Fibroblast of the aortic adventitia (primary cell): ENCODE measurements at regions not wholly inside any gene's neighbourhood (a gene's known extent, or its start where the extent isn't known, plus 50 kb on each side); places are given as distances from the start of the nearest gene placed in this dataset.
"Not testable (repeated sequence)": the region's sequence is repeated elsewhere in the genome, so short reads cannot be mapped to it uniquely, and the experiment has no call there.

ENCODE experiments used
- DNase-seq: peaks from one replicate; pipeline ENCODE4 v3.0.0-alpha.2; 2010; ENCODE audit warnings: low read depth
- H3K4me3 ChIP-seq: 2 replicates; pipeline ENCODE4 v1.5.1; 2011; ENCODE audit warnings: low read depth, mild to moderate bottlenecking, control low read depth, low read length, moderate library complexity
- CTCF ChIP-seq: IDR thresholded peaks from 2 replicates; pipeline ENCODE4 v1.5.1; 2011; ENCODE audit warnings: mild to moderate bottlenecking, low read length, control low read depth, inconsistent platforms; ENCODE audit not compliant: insufficient read depth

- DNase-seq: no peak
- no peak for TF ChIP-seq CTCF
- H3K4me3 ChIP-seq: no peak overlapping the region
Observed at GRCh38 chr11:42925916-42926315, 385.9 kb upstream of the API5 start.

GRCh38 chr11:42947405-42947804, 364.4 kb upstream of the API5 start:
- H3K4me3 ChIP-seq: no peak overlapping the region
- no peak for DNase-seq
- no peak for TF ChIP-seq CTCF

GRCh38 chr11:42949738-42950376, 361.9 kb upstream of the API5 start:
- H3K4me3 ChIP-seq, DNase-seq: not testable (repeated sequence)

GRCh38 chr11:42951266-42951665, 360.5 kb upstream of the API5 start:
- DNase-seq: no peak
- no peak overlapping the region for H3K4me3 ChIP-seq
- TF ChIP-seq CTCF: no peak

- DNase-seq: no peak
- H3K4me3 ChIP-seq: no peak overlapping the region
- no peak for TF ChIP-seq CTCF
Observed at GRCh38 chr11:42957831-42958230, 354.0 kb upstream of the API5 start.

GRCh38 chr11:42958635-42959034, 353.2 kb upstream of the API5 start:
- TF ChIP-seq CTCF: no peak
- no peak for DNase-seq
- no peak overlapping the region for H3K4me3 ChIP-seq

- no peak for TF ChIP-seq CTCF
- H3K4me3 ChIP-seq: no peak overlapping the region
- DNase-seq: no peak
Observed at GRCh38 chr11:42960521-42961088, 351.2 kb upstream of the API5 start.
